Smooth muscle cell (in vitro differentiated cells): ENCODE measurements at regions not wholly inside any gene's neighbourhood (a gene's known extent, or its start where the extent isn't known, plus 50 kb on each side); places are given as distances from the start of the nearest gene placed in this dataset.

Source experiments
- DNase-seq: peaks from one replicate; lab custom pipeline; 2025; ENCODE audit not compliant: unreplicated experiment; lab: John Stamatoyannopoulos, UW
- H2AFZ ChIP-seq: fragments of 200-600 bp; sonication (generic); 2 replicates; pipeline ENCODE4 v1.6.0; 2016; ENCODE audit warnings: antibody characterized with exemption, low read depth, mild to moderate bottlenecking
- H3F3A ChIP-seq: fragments of 200-600 bp; sonication (generic); 2 replicates; pipeline ENCODE4 v1.6.0; 2017; ENCODE audit warnings: antibody characterized with exemption, low read depth
- H3K27ac ChIP-seq: fragments of 200-600 bp; sonication (generic); 2 replicates; pipeline ENCODE4 v1.5.1; 2016; ENCODE audit warnings: low read depth, mild to moderate bottlenecking
- H3K27me3 ChIP-seq: fragments of 200-600 bp; sonication (generic); 2 replicates; pipeline ENCODE4 v1.6.1; 2016; ENCODE audit warnings: low read depth, mild to moderate bottlenecking
- H3K36me3 ChIP-seq: fragments of 200-600 bp; sonication (generic); 2 replicates; pipeline ENCODE4 v1.5.1; 2016; ENCODE audit warnings: low read depth
- H3K4me1 ChIP-seq: fragments of 200-600 bp; sonication (generic); 2 replicates; pipeline ENCODE4 v1.5.1; 2016; ENCODE audit warnings: low read depth
- H3K4me2 ChIP-seq: fragments of 200-600 bp; sonication (generic); 2 replicates; pipeline ENCODE4 v1.6.0; 2016; ENCODE audit warnings: mild to moderate bottlenecking
- H3K4me3 ChIP-seq: fragments of 200-600 bp; sonication (generic); 2 replicates; pipeline ENCODE4 v1.5.1; 2016; ENCODE audit warnings: mild to moderate bottlenecking
- H3K79me2 ChIP-seq: fragments of 200-600 bp; sonication (generic); 2 replicates; pipeline ENCODE4 v1.6.0; 2016; ENCODE audit warnings: low read depth, mild to moderate bottlenecking
- H3K9ac ChIP-seq: fragments of 200-600 bp; sonication (generic); 2 replicates; pipeline ENCODE4 v1.6.0; 2016; ENCODE audit warnings: low read depth
- H3K9me3 ChIP-seq: fragments of 200-600 bp; sonication (generic); replicated peaks from 2 replicates; pipeline ENCODE4 v1.5.1; 2016; ENCODE audit warnings: low read depth
- H4K20me1 ChIP-seq: fragments of 200-600 bp; sonication (generic); 2 replicates; pipeline ENCODE4 v1.6.0; 2016; ENCODE audit warnings: low read depth
- WGBS: methylation state at CpG from one replicate; pipeline ENCODE4 v1.1.7; 2016; ENCODE audit warnings: low lambda C conversion rate; 5-methylcytosine and 5-hydroxymethylcytosine counted together
- TF ChIP-seq, protein P1 (sequence below): fragments of 200-600 bp; sonication (generic); IDR thresholded peaks from 2 replicates; pipeline ENCODE4 v1.5.1; 2017; ENCODE audit warnings: borderline replicate concordance, mild to moderate bottlenecking, antibody characterized with exemption; ENCODE audit not compliant: insufficient read depth, poor library complexity, severe bottlenecking

DNA sequence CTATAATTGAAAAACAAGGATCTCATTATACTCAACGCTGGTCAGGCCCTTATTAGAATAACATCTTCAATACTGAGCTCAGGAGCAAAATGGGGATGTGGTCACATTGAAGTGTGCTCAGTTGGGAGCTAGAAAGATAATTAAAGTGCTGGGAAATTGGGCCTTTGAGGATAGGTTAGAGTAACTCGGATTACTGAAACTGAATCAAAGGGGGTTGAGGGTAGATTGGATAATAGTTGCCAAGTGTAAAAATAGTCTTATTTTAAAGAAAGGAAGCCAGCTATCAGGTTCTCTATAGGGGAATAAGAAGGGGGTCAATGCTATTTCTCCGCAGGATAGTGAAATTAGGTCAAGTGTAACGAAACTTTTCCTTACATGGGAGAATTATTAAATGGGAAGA is 391.0 kb upstream of the PTPRD start:
- Histone ChIP-seq H3K36me3 (no peaks in the 10 kb centered on the region), H3K27me3 (no peaks in the 10 kb centered on the region), H3K79me2 (no peaks in the 10 kb centered on the region), H2AFZ (no peak overlapping the region), H3K27ac (no peak overlapping the region), H3K9ac (no peak overlapping the region), H4K20me1 (no peaks in the 10 kb centered on the region), H3K4me1 (no peaks in the 10 kb centered on the region), H3F3A (no peaks in the 10 kb centered on the region), H3K4me2 (no peak overlapping the region), H3K4me3 (no peak overlapping the region), H3K9me3 (no peaks in the 10 kb centered on the region)
- 93% methylated on average over 4 of the region's 4 CpGs for WGBS
- TF ChIP-seq, protein P1, sequence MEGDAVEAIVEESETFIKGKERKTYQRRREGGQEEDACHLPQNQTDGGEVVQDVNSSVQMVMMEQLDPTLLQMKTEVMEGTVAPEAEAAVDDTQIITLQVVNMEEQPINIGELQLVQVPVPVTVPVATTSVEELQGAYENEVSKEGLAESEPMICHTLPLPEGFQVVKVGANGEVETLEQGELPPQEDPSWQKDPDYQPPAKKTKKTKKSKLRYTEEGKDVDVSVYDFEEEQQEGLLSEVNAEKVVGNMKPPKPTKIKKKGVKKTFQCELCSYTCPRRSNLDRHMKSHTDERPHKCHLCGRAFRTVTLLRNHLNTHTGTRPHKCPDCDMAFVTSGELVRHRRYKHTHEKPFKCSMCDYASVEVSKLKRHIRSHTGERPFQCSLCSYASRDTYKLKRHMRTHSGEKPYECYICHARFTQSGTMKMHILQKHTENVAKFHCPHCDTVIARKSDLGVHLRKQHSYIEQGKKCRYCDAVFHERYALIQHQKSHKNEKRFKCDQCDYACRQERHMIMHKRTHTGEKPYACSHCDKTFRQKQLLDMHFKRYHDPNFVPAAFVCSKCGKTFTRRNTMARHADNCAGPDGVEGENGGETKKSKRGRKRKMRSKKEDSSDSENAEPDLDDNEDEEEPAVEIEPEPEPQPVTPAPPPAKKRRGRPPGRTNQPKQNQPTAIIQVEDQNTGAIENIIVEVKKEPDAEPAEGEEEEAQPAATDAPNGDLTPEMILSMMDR: no peak
- DNase-seq: no peak

DNA sequence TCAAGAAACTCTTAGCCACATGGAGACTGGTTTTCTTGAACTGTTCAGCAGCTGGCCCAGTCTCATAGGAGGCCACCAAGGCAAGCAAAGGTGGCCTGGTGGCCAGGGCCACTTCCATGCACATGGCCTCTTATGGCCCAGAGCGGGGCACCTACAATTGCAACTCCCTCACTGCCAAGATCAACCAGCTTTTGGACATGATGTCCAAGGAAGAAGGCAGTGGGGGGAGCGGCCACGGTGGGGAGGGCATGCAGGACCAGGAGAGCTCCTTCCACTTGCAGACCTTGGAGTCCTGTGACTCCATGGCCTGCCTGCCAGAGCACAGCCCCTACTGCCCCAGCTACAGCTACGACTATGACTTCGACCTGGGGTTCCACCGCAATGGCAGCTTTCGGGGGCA is 398.9 kb upstream of the PTPRD start:
- no peak overlapping the region for H3K4me3 ChIP-seq
- H2AFZ ChIP-seq: no peak overlapping the region
- H3K9me3 ChIP-seq: no peaks in the 10 kb centered on the region
- H3K36me3 ChIP-seq: no peaks in the 10 kb centered on the region
- no peak for DNase-seq
- H3K4me2 ChIP-seq: no peak overlapping the region
- no peak overlapping the region for H3K27ac ChIP-seq
- H3K79me2 ChIP-seq: no peaks in the 10 kb centered on the region
- no peaks in the 10 kb centered on the region for H3K27me3 ChIP-seq
- no peaks in the 10 kb centered on the region for H3K4me1 ChIP-seq
- no peaks in the 10 kb centered on the region for H3F3A ChIP-seq
- no peak overlapping the region for H3K9ac ChIP-seq
- 94% methylated on average over 7 of the region's 7 CpGs for WGBS
- TF ChIP-seq, protein P1: no peak
- no peaks in the 10 kb centered on the region for H4K20me1 ChIP-seq

GRCh38 chr9:11016081-11016480 is 403.3 kb upstream of the PTPRD start:
- H3K27ac ChIP-seq: no peak overlapping the region

GRCh38 chr9:11023201-11023600 is 410.4 kb upstream of the PTPRD start:
- Histone ChIP-seq H3K79me2 (no peaks in the 10 kb centered on the region), H4K20me1 (no peaks in the 10 kb centered on the region), H3K4me3 (no peak overlapping the region), H3K36me3 (no peaks in the 10 kb centered on the region), H2AFZ (no peak overlapping the region), H3K9me3 (no peaks in the 10 kb centered on the region), H3K27ac (no peak overlapping the region), H3K4me1 (no peaks in the 10 kb centered on the region), H3K4me2 (no peak overlapping the region), H3K9ac (no peak overlapping the region), H3K27me3 (no peaks in the 10 kb centered on the region), H3F3A (no peaks in the 10 kb centered on the region)
- TF ChIP-seq, protein P1: no peak
- DNase-seq: no peak
- WGBS: 55% methylated on average over 2 of the region's 2 CpGs

More at GRCh38 chr9:11016081-11016480, 403.3 kb upstream of the PTPRD start:
- H3K27me3 ChIP-seq: no peaks in the 10 kb centered on the region
- TF ChIP-seq, protein P1: no peak
- H3K4me2 ChIP-seq: no peak overlapping the region
- H3K36me3 ChIP-seq: no peaks in the 10 kb centered on the region
- no peaks in the 10 kb centered on the region for H3K79me2 ChIP-seq
- no peak overlapping the region for H3K4me3 ChIP-seq
- no peaks in the 10 kb centered on the region for H4K20me1 ChIP-seq
- no peak overlapping the region for H2AFZ ChIP-seq
- no peak for DNase-seq
- 69% methylated on average over 2 of the region's 2 CpGs for WGBS
- no peaks in the 10 kb centered on the region for H3K4me1 ChIP-seq
- no peaks in the 10 kb centered on the region for H3K9me3 ChIP-seq
- no peaks in the 10 kb centered on the region for H3F3A ChIP-seq
- H3K9ac ChIP-seq: no peak overlapping the region
